Activated CD8-positive, alpha-beta memory T cell treated with anti-CD3 and anti-CD28 coated beads for 48 hours (primary cell): ENCODE measurements at regions not wholly inside any gene's neighbourhood (a gene's known extent, or its start where the extent isn't known, plus 50 kb on each side); places are given as distances from the start of the nearest gene placed in this dataset.
"Not testable (repeated sequence)": the region's sequence is repeated elsewhere in the genome, so short reads cannot be mapped to it uniquely, and the experiment has no call there.

Source experiments
- DNase-seq, 3 experiments: peaks; one replicate each; pipeline ENCODE4 v3.0.0-alpha.2; 2020; ENCODE audit warnings: low read depth in 2 of 3, low spot score in 2 of 3

- no peak for DNase-seq
Observed at GRCh38 chr9:117775591-117775990, 71.4 kb downstream of the TLR4 start.

GRCh38 chr9:117777823-117778222, 73.6 kb downstream of the TLR4 start:
- no peak for DNase-seq

GRCh38 chr9:117779760-117780159, 75.6 kb downstream of the TLR4 start:
- DNase-seq, result no peak

GRCh38 chr9:117782931-117783788, 79.0 kb downstream of the TLR4 start:
- DNase-seq, result peak; percentile 5 to 11 (median 8)

GRCh38 chr9:117783828-117784227, 79.6 kb downstream of the TLR4 start:
- DNase-seq, result no peak

GRCh38 chr9:117784996-117785395, 80.8 kb downstream of the TLR4 start:
- DNase-seq, result no peak

- DNase-seq, result no peak
Observed at GRCh38 chr9:117787746-117788145, 83.5 kb downstream of the TLR4 start.

- no peak for DNase-seq
Observed at GRCh38 chr9:117795271-117795670, 91.1 kb downstream of the TLR4 start.

- DNase-seq, result no peak
Observed at GRCh38 chr9:117796681-117797080, 92.5 kb downstream of the TLR4 start.

GRCh38 chr9:117800389-117800788, 96.2 kb downstream of the TLR4 start:
- no peak for DNase-seq

GRCh38 chr9:117809751-117810150, 105.5 kb downstream of the TLR4 start:
- no peak for DNase-seq

GRCh38 chr9:117815315-117815714, 111.1 kb downstream of the TLR4 start:
- DNase-seq, result no peak

- DNase-seq, result no peak
Observed at GRCh38 chr9:117815948-117816347, 111.7 kb downstream of the TLR4 start.

GRCh38 chr9:117821954-117822353, 117.8 kb downstream of the TLR4 start:
- DNase-seq, result no peak

- no peak for DNase-seq
Observed at GRCh38 chr9:117823576-117823975, 119.4 kb downstream of the TLR4 start.

- peak in 1 of 3 experiments; percentile 9 for DNase-seq
Observed at GRCh38 chr9:117825609-117826347, 121.6 kb downstream of the TLR4 start.

GRCh38 chr9:117826837-117827236, 122.6 kb downstream of the TLR4 start:
- DNase-seq, result no peak

- no peak for DNase-seq
Observed at GRCh38 chr9:117827456-117827855, 123.3 kb downstream of the TLR4 start.

GRCh38 chr9:117828466-117828865, 124.3 kb downstream of the TLR4 start:
- no peak for DNase-seq

GRCh38 chr9:117835798-117836197, 131.6 kb downstream of the TLR4 start:
- no peak for DNase-seq

- no peak for DNase-seq
Observed at GRCh38 chr9:117839862-117840261, 135.7 kb downstream of the TLR4 start.

- DNase-seq, result not testable (repeated sequence)
Observed at GRCh38 chr9:117851836-117852461, 147.7 kb downstream of the TLR4 start.
